ENCODE measurements at regions not wholly inside any gene's neighbourhood (a gene's known extent, or its start where the extent isn't known, plus 50 kb on each side); places are given as distances from the start of the nearest gene placed in this dataset.

DNA sequence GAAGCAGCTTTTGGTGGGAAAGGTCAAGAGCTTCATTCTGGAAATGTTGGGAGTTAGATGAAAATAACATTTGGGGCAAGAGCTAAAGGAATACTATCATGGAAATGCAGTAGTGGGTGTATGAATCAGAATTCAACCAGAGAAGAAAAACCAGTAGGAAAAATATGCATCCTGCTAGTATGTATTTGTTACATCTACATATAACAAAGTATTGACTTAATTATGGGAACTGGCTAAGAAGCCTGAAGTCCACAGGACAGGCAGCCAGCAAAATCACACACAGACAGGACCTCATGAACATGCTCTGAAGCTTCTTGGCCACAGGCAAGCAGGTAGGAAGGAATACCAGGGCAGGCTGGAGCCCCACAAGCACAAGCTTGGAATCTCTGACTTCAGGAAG, 185.8 kb downstream of the FBXO15 start:
- TF ChIP-seq, protein P1, sequence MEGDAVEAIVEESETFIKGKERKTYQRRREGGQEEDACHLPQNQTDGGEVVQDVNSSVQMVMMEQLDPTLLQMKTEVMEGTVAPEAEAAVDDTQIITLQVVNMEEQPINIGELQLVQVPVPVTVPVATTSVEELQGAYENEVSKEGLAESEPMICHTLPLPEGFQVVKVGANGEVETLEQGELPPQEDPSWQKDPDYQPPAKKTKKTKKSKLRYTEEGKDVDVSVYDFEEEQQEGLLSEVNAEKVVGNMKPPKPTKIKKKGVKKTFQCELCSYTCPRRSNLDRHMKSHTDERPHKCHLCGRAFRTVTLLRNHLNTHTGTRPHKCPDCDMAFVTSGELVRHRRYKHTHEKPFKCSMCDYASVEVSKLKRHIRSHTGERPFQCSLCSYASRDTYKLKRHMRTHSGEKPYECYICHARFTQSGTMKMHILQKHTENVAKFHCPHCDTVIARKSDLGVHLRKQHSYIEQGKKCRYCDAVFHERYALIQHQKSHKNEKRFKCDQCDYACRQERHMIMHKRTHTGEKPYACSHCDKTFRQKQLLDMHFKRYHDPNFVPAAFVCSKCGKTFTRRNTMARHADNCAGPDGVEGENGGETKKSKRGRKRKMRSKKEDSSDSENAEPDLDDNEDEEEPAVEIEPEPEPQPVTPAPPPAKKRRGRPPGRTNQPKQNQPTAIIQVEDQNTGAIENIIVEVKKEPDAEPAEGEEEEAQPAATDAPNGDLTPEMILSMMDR (conservative IDR thresholded peaks at IDR 0.05) = no peak
- TF ChIP-seq ZFX (IDR thresholded peaks at IDR 0.05) = no peak

Measured in C4-2B (cell line).